ENCODE measurements at regions not wholly inside any gene's neighbourhood (a gene's known extent, or its start where the extent isn't known, plus 50 kb on each side); places are given as distances from the start of the nearest gene placed in this dataset.

- TF ChIP-seq CTCF (IDR thresholded peaks at IDR 0.05; ENCODE audit: low read depth, low read length, poor library complexity, severe bottlenecking) (no peak), EZH2phosphoT487 (IDR thresholded peaks at IDR 0.05; ENCODE audit: borderline replicate concordance, low read length) (no peak)
These were observed 500.6 kb downstream of the QKI start for GRCh38 chr6:163915131-163915530.
